ENCODE measurements at regions not wholly inside any gene's neighbourhood (a gene's known extent, or its start where the extent isn't known, plus 50 kb on each side); places are given as distances from the start of the nearest gene placed in this dataset.

- no peak for TF ChIP-seq EP300 (IDR thresholded peaks at IDR 0.05; ENCODE audit: borderline replicate concordance)
- TF ChIP-seq TAF1 (IDR thresholded peaks at IDR 0.05; ENCODE audit: low read depth): no peak
- TF ChIP-seq RAD21 (IDR thresholded peaks at IDR 0.05; ENCODE audit: low read depth): no peak
- TF ChIP-seq CREB1 (IDR thresholded peaks at IDR 0.05; ENCODE audit: low read depth): no peak
- no peak for TF ChIP-seq YY1 (IDR thresholded peaks at IDR 0.05; ENCODE audit: low read depth)
- TF ChIP-seq MAX (IDR thresholded peaks at IDR 0.05): no peak
- TF ChIP-seq FOXM1 (IDR thresholded peaks at IDR 0.05; ENCODE audit: borderline replicate concordance, low read depth): no peak
- no peak for TF ChIP-seq TCF12 (IDR thresholded peaks at IDR 0.05; ENCODE audit: low read depth)
- no peak for TF ChIP-seq REST (IDR thresholded peaks at IDR 0.05; ENCODE audit: low read depth)
Measured at GRCh38 chr10:22810643-22811465, 96.5 kb upstream of the PIP4K2A start.
